ENCODE measurements at regions not wholly inside any gene's neighbourhood (a gene's known extent, or its start where the extent isn't known, plus 50 kb on each side); places are given as distances from the start of the nearest gene placed in this dataset.

- Mint-ChIP-seq H3K27me3 (no peaks in the 10 kb centered on the region), H3K4me1 (ENCODE audit: low read depth in 2 of 2) (peaks cover 53 to 66% of the 10 kb centered on the region in 2 donors), H3K27ac (peak overlapping the region; percentile 94 to 100), H3K36me3 (ENCODE audit: insufficient read depth) (peaks cover 19% of the 10 kb centered on the region), H3K4me3 (peak overlapping the region; percentile 73 to 76), H3K9me3 (peaks cover 0 to 2% of the 10 kb centered on the region in 2 donors)
- DNase-seq = peak; percentile 32 to 35 (median 33)
- ATAC-seq (replicated peaks) = peak; percentile 57
These were observed 86.3 kb downstream of the ZFP36L2 start for GRCh38 chr2:43139996-43140621.

GRCh38 chr2:43139501-43139900 lies 86.9 kb downstream of the ZFP36L2 start:
- H3K4me1 Mint-ChIP-seq (ENCODE audit: low read depth in 2 of 2) = peaks cover 55 to 69% of the 10 kb centered on the region in 2 donors
- peak overlapping the region; percentile 73 to 76 for H3K4me3 Mint-ChIP-seq
- DNase-seq = no peak
- peak overlapping the region; percentile 94 to 100 for H3K27ac Mint-ChIP-seq
- ATAC-seq (replicated peaks) = no peak
- H3K9me3 Mint-ChIP-seq = peaks cover 0 to 2% of the 10 kb centered on the region in 2 donors
- no peaks in the 10 kb centered on the region for H3K27me3 Mint-ChIP-seq
- H3K36me3 Mint-ChIP-seq (ENCODE audit: insufficient read depth) = peaks cover 20% of the 10 kb centered on the region

GRCh38 chr2:43138441-43138840 lies 88.0 kb downstream of the ZFP36L2 start:
- Mint-ChIP-seq H3K4me3 (peak overlapping the region; percentile 67 to 77), H3K4me1 (ENCODE audit: low read depth in 2 of 2) (peaks cover 65 to 73% of the 10 kb centered on the region in 2 donors), H3K36me3 (ENCODE audit: insufficient read depth) (peaks cover 30% of the 10 kb centered on the region), H3K9me3 (peaks cover 0 to 2% of the 10 kb centered on the region in 2 donors), H3K27me3 (no peaks in the 10 kb centered on the region), H3K27ac (peak overlapping the region; percentile 94 to 100)
- ATAC-seq (replicated peaks) (no peak), DNase-seq (no peak)

GRCh38 chr2:43136876-43137275 lies 89.5 kb downstream of the ZFP36L2 start:
- H3K36me3 Mint-ChIP-seq (ENCODE audit: insufficient read depth) = peaks cover 30% of the 10 kb centered on the region
- H3K4me1 Mint-ChIP-seq (ENCODE audit: low read depth in 2 of 2) = peaks cover 65 to 74% of the 10 kb centered on the region in 2 donors
- no peaks in the 10 kb centered on the region for H3K27me3 Mint-ChIP-seq
- ATAC-seq (replicated peaks) (peak; percentile 71), DNase-seq (peak; percentile 74 to 77 (median 75))
- H3K4me3 Mint-ChIP-seq = peak overlapping the region; percentile 76 to 77
- H3K9me3 Mint-ChIP-seq = no peaks in the 10 kb centered on the region
- H3K27ac Mint-ChIP-seq = peak overlapping the region; percentile 94 to 100

GRCh38 chr2:43136011-43136799 lies 90.2 kb downstream of the ZFP36L2 start:
- Mint-ChIP-seq H3K9me3 (no peaks in the 10 kb centered on the region), H3K27me3 (no peaks in the 10 kb centered on the region), H3K4me3 (peak overlapping the region; percentile 76 to 77), H3K27ac (peak overlapping the region; percentile 94 to 100), H3K36me3 (ENCODE audit: insufficient read depth) (peaks cover 37% of the 10 kb centered on the region), H3K4me1 (ENCODE audit: low read depth in 2 of 2) (peaks cover 72 to 81% of the 10 kb centered on the region in 2 donors)
- DNase-seq = no peak
- ATAC-seq (replicated peaks) = no peak

- Mint-ChIP-seq H3K9me3 (no peaks in the 10 kb centered on the region), H3K4me3 (peak overlapping the region; percentile 76 to 77), H3K27ac (peak overlapping the region; percentile 94 to 100), H3K4me1 (ENCODE audit: low read depth in 2 of 2) (peaks cover 78 to 87% of the 10 kb centered on the region in 2 donors), H3K27me3 (no peaks in the 10 kb centered on the region), H3K36me3 (ENCODE audit: insufficient read depth) (peaks cover 39% of the 10 kb centered on the region)
- ATAC-seq (replicated peaks) (no peak), DNase-seq (no peak)
These were observed 90.8 kb downstream of the ZFP36L2 start for GRCh38 chr2:43135583-43135982.

GRCh38 chr2:43134571-43134889 lies 91.9 kb downstream of the ZFP36L2 start:
- H3K4me3 Mint-ChIP-seq = peak overlapping the region; percentile 76 to 77
- H3K27me3 Mint-ChIP-seq = no peaks in the 10 kb centered on the region

GRCh38 chr2:43133708-43134570 lies 92.5 kb downstream of the ZFP36L2 start:
- H3K36me3 Mint-ChIP-seq (ENCODE audit: insufficient read depth) = peaks cover 43% of the 10 kb centered on the region
- peak overlapping the region; percentile 94 to 100 for H3K27ac Mint-ChIP-seq
- peak overlapping the region; percentile 76 to 77 for H3K4me3 Mint-ChIP-seq
- H3K27me3 Mint-ChIP-seq = no peaks in the 10 kb centered on the region
- peak; percentile 73 to 79 (median 77) for DNase-seq
- peak; percentile 35 for ATAC-seq (replicated peaks)
- no peaks in the 10 kb centered on the region for H3K9me3 Mint-ChIP-seq
- H3K4me1 Mint-ChIP-seq (ENCODE audit: low read depth in 2 of 2) = peaks cover 78 to 86% of the 10 kb centered on the region in 2 donors

More at GRCh38 chr2:43134571-43134889, 91.9 kb downstream of the ZFP36L2 start:
- H3K36me3 Mint-ChIP-seq (ENCODE audit: insufficient read depth) = peaks cover 44% of the 10 kb centered on the region
- ATAC-seq (replicated peaks) = no peak
- peak overlapping the region; percentile 94 to 100 for H3K27ac Mint-ChIP-seq
- no peaks in the 10 kb centered on the region for H3K9me3 Mint-ChIP-seq
- peaks cover 78 to 87% of the 10 kb centered on the region in 2 donors for H3K4me1 Mint-ChIP-seq (ENCODE audit: low read depth in 2 of 2)
- no peak for DNase-seq

GRCh38 chr2:43133336-43133707 lies 93.1 kb downstream of the ZFP36L2 start:
- ATAC-seq (replicated peaks) = no peak
- no peaks in the 10 kb centered on the region for H3K9me3 Mint-ChIP-seq
- H3K27ac Mint-ChIP-seq = peak overlapping the region; percentile 94 to 100
- DNase-seq = no peak
- H3K4me3 Mint-ChIP-seq = peak overlapping the region; percentile 76 to 77
- peaks cover 43% of the 10 kb centered on the region for H3K36me3 Mint-ChIP-seq (ENCODE audit: insufficient read depth)
- H3K4me1 Mint-ChIP-seq (ENCODE audit: low read depth in 2 of 2) = peaks cover 80 to 86% of the 10 kb centered on the region in 2 donors
- H3K27me3 Mint-ChIP-seq = no peaks in the 10 kb centered on the region

GRCh38 chr2:43132683-43133301 lies 93.6 kb downstream of the ZFP36L2 start:
- no peak for ATAC-seq (replicated peaks)
- Mint-ChIP-seq H3K27ac (peak overlapping the region; percentile 94 to 100), H3K4me3 (peak overlapping the region; percentile 76 to 77), H3K9me3 (no peaks in the 10 kb centered on the region), H3K27me3 (no peaks in the 10 kb centered on the region), H3K36me3 (ENCODE audit: insufficient read depth) (peaks cover 43% of the 10 kb centered on the region), H3K4me1 (ENCODE audit: low read depth in 2 of 2) (peaks cover 83 to 89% of the 10 kb centered on the region in 2 donors)
- DNase-seq = peak in 1 of 3 experiments; percentile 37

GRCh38 chr2:43131890-43132682 lies 94.3 kb downstream of the ZFP36L2 start:
- H3K4me3 Mint-ChIP-seq = peak overlapping the region; percentile 76 to 77

More at GRCh38 chr2:43131890-43132682, 94.3 kb downstream of the ZFP36L2 start:
- H3K36me3 Mint-ChIP-seq (ENCODE audit: insufficient read depth) = peaks cover 45% of the 10 kb centered on the region
- DNase-seq (no peak), ATAC-seq (replicated peaks) (no peak)
- H3K9me3 Mint-ChIP-seq = no peaks in the 10 kb centered on the region
- H3K27me3 Mint-ChIP-seq = no peaks in the 10 kb centered on the region
- peak overlapping the region; percentile 94 to 100 for H3K27ac Mint-ChIP-seq
- peaks cover 82 to 88% of the 10 kb centered on the region in 2 donors for H3K4me1 Mint-ChIP-seq (ENCODE audit: low read depth in 2 of 2)

All from effector memory CD8-positive, alpha-beta T cell (primary cell).